ENCODE measurements at regions not wholly inside any gene's neighbourhood (a gene's known extent, or its start where the extent isn't known, plus 50 kb on each side); places are given as distances from the start of the nearest gene placed in this dataset.

DNA sequence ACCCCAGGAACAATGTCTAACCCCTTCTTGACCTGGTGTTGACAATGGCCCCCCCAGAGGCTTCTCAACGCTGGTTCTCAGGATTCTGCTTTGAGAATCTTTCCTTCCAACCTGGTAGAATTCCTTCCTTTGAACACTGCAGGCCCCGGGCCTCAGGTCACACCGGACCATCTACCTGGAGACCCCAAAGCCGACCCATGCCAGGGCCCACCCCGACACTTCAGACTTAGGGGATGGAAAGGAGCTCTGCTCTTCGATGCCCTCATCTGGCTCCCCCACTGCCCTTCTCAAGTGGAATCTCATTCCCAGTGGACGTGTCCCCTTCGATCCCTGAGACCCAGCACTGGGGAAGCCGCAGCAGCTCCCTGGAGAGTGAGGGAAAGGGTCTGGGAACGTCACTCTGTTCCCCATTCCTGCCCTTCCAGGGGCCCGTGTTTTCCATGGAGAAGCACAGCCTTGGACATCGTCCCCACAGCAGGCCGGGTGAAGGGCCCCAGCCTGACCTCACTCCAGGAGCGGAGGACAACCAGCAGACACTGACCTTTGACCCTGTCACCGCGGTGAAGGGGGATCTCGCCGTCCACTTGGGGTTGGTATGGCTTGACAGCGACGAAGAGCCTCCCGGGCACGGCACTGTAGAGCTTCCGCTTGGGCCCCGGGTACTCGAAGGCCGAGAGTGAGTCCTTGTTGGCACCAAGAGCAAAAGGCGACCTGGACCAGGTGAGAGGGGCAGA, 408.3 kb downstream of the CTTN start:
- no peak for DNase-seq (ENCODE audit: low read depth)
- TF ChIP-seq, protein P1, sequence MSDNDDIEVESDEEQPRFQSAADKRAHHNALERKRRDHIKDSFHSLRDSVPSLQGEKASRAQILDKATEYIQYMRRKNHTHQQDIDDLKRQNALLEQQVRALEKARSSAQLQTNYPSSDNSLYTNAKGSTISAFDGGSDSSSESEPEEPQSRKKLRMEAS (IDR thresholded peaks at IDR 0.05; ENCODE audit: low read depth, low read length), result no peak
- TF ChIP-seq POLR2A (IDR thresholded peaks at IDR 0.05; ENCODE audit: extremely low read depth, insufficient read length) (no peak), MYC (IDR thresholded peaks at IDR 0.05; ENCODE audit: low read depth, low read length) (no peak)
- TF ChIP-seq, protein P2, sequence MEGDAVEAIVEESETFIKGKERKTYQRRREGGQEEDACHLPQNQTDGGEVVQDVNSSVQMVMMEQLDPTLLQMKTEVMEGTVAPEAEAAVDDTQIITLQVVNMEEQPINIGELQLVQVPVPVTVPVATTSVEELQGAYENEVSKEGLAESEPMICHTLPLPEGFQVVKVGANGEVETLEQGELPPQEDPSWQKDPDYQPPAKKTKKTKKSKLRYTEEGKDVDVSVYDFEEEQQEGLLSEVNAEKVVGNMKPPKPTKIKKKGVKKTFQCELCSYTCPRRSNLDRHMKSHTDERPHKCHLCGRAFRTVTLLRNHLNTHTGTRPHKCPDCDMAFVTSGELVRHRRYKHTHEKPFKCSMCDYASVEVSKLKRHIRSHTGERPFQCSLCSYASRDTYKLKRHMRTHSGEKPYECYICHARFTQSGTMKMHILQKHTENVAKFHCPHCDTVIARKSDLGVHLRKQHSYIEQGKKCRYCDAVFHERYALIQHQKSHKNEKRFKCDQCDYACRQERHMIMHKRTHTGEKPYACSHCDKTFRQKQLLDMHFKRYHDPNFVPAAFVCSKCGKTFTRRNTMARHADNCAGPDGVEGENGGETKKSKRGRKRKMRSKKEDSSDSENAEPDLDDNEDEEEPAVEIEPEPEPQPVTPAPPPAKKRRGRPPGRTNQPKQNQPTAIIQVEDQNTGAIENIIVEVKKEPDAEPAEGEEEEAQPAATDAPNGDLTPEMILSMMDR (IDR thresholded peaks at IDR 0.05; ENCODE audit: low read depth, low read length), result no peak
- no peak overlapping the region for H3K4me3 ChIP-seq (ENCODE audit: low read depth, low read length)

- no peak overlapping the region for H3K4me3 ChIP-seq (ENCODE audit: low read depth, low read length)
- no peak for DNase-seq (ENCODE audit: low read depth)
- TF ChIP-seq POLR2A (IDR thresholded peaks at IDR 0.05; ENCODE audit: extremely low read depth, insufficient read length) (no peak), MYC (IDR thresholded peaks at IDR 0.05; ENCODE audit: low read depth, low read length) (no peak)
- TF ChIP-seq, protein P2 (IDR thresholded peaks at IDR 0.05; ENCODE audit: low read depth, low read length), result no peak
- TF ChIP-seq, protein P1 (IDR thresholded peaks at IDR 0.05; ENCODE audit: low read depth, low read length), result no peak
These were observed 408.8 kb downstream of the CTTN start for GRCh38 chr11:70807195-70807543.

GRCh38 chr11:70808686-70809375, 410.5 kb downstream of the CTTN start:
- TF ChIP-seq, protein P1 (IDR thresholded peaks at IDR 0.05; ENCODE audit: low read depth, low read length), result no peak
- TF ChIP-seq MYC (IDR thresholded peaks at IDR 0.05; ENCODE audit: low read depth, low read length) (no peak), POLR2A (IDR thresholded peaks at IDR 0.05; ENCODE audit: extremely low read depth, insufficient read length) (no peak)
- TF ChIP-seq, protein P2 (IDR thresholded peaks at IDR 0.05; ENCODE audit: low read depth, low read length), result no peak
- no peak for DNase-seq (ENCODE audit: low read depth)

DNA sequence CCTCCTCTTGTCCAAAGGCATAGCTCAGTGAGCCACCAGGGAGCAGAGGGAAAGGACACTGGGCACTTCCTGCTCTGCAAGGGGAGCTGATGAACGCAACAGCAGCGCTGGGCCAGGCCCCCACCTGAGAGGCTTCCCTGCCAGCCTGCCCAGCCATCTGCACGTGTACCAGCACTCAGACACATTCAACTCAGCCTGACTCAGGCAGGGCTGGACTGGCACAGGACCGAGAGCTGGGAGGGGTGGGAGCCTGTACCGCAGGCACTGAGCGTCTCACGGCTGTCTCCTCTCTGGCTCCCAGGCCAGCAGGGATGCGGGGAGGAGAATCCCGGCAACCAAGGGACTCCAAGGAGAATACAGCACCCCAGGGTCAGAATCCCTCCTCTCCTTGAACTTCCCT, 411.8 kb downstream of the CTTN start:
- no peak for DNase-seq (ENCODE audit: low read depth)
- H3K4me3 ChIP-seq (ENCODE audit: low read depth, low read length), result no peak overlapping the region
- TF ChIP-seq, protein P1 (IDR thresholded peaks at IDR 0.05; ENCODE audit: low read depth, low read length), result no peak
- TF ChIP-seq MYC (IDR thresholded peaks at IDR 0.05; ENCODE audit: low read depth, low read length) (no peak), POLR2A (IDR thresholded peaks at IDR 0.05; ENCODE audit: extremely low read depth, insufficient read length) (no peak)
- TF ChIP-seq, protein P2 (IDR thresholded peaks at IDR 0.05; ENCODE audit: low read depth, low read length), result no peak

More at GRCh38 chr11:70808686-70809375, 410.5 kb downstream of the CTTN start:
- no peak overlapping the region for H3K4me3 ChIP-seq (ENCODE audit: low read depth, low read length)

GRCh38 chr11:70810681-70811080, 412.4 kb downstream of the CTTN start:
- no peak for DNase-seq (ENCODE audit: low read depth)
- no peak overlapping the region for H3K4me3 ChIP-seq (ENCODE audit: low read depth, low read length)
- TF ChIP-seq MYC (IDR thresholded peaks at IDR 0.05; ENCODE audit: low read depth, low read length), result no peak

GRCh38 chr11:70811483-70811882, 413.2 kb downstream of the CTTN start:
- no peak for DNase-seq (ENCODE audit: low read depth)
- H3K4me3 ChIP-seq (ENCODE audit: low read depth, low read length), result no peak overlapping the region
- TF ChIP-seq, protein P2 (IDR thresholded peaks at IDR 0.05; ENCODE audit: low read depth, low read length), result no peak
- no peak for TF ChIP-seq POLR2A (IDR thresholded peaks at IDR 0.05; ENCODE audit: extremely low read depth, insufficient read length)
- no peak for TF ChIP-seq MYC (IDR thresholded peaks at IDR 0.05; ENCODE audit: low read depth, low read length)
- TF ChIP-seq, protein P1 (IDR thresholded peaks at IDR 0.05; ENCODE audit: low read depth, low read length), result no peak

Data from NB4 (cell line).